NT2/D1 (cell line): ENCODE measurements at regions not wholly inside any gene's neighbourhood (a gene's known extent, or its start where the extent isn't known, plus 50 kb on each side); places are given as distances from the start of the nearest gene placed in this dataset.

ENCODE experiments used
- YY1 ChIP-seq: IDR thresholded peaks from 2 replicates; pipeline ENCODE4 v1.6.1; 2011; ENCODE audit not compliant: insufficient read length, insufficient read depth
- ZNF274 ChIP-seq: IDR thresholded peaks from 2 replicates; pipeline ENCODE4 v1.6.1; 2011; ENCODE audit warnings: mild to moderate bottlenecking, low read depth, low read length

- TF ChIP-seq YY1 (no peak), ZNF274 (no peak)
Observed at GRCh38 chr1:209402697-209403096, 180.8 kb upstream of the CAMK1G start.
